NCI-H345 (cell line): ENCODE measurements at regions not wholly inside any gene's neighbourhood (a gene's known extent, or its start where the extent isn't known, plus 50 kb on each side); places are given as distances from the start of the nearest gene placed in this dataset.

Experiments used
- DNase-seq: peaks from one replicate; lab custom pipeline; 2025; lab: John Stamatoyannopoulos, UW

GRCh38 chr1:34479731-34480130 is 275.1 kb upstream of the GJB5 start:
- DNase-seq, result peak; percentile 52

DNA sequence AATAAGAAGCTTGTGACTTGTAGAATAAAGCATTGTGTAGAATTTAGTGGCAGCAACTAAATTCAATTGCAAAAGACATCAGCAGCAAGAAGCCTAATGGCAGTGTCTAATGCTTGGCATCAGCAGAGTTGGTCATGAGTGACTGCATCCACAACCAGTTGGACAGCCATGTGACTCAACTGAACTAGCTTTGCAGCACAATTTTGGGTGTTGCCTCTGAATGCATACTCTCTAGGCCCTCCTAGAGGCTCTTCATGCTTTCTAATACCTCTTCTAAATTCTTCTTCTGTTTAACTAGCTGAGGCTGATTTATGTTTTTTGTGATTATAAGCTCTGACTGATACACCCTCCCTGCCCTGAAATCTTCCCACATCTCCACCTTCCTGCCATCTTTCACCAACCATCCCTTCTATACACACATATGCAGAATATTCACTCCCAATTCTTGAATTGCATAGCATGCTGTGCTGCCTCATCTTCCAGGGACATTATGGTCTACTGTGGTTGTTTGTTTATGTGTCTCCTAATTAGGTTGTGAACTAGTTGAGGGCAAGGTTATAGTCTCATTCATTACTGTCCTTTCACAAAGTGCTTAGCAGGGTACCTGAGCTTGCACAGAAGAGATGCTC is 266.7 kb upstream of the GJB5 start:
- no peak for DNase-seq

DNA sequence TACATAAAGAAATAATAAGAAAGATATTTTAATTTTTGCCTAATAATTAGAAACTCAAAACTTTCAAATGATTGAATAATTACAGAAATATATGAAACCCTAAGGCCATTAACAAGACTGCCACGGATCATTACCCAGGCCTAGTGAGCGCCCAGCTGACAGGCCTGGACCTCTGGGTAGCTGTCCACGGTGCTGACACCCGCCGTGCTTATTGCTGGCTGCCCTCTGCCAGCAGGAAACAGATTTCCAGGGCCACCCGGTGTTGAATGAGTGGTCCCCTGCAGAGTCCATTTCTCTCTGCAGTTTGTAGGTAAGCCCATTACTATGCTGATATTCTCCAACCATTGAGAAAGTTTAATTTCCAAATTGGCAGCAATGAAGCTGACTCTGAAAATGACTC is 254.4 kb upstream of the GJB5 start:
- peak; percentile 20 for DNase-seq

GRCh38 chr1:34511802-34512201 is 243.0 kb upstream of the GJB5 start:
- DNase-seq, result no peak

- no peak for DNase-seq
These were observed 236.6 kb upstream of the GJB5 start for GRCh38 chr1:34518146-34518699.

DNA sequence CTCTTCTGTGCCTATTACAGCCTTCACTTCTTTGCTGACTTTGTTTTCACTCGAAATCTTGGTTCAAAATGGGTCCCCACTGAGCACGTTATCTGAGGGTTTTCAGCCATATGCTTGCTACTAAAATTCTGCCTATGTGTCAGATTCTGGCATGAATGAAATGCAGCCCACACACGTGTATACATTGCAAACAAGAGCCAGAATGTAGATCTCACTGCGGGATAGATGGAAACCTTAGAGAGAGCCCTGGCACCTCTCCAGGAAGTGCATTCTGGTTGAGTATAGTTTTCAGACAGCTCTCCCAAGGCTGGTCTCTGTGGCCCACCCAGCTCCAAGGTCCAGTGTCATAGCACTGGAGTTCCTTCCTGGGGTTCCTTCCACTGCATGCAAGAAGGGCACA is 234.7 kb upstream of the GJB5 start:
- peak; percentile 72 for DNase-seq

GRCh38 chr1:34524783-34525182 is 230.1 kb upstream of the GJB5 start:
- no peak for DNase-seq

- no peak for DNase-seq
These were observed 224.7 kb upstream of the GJB5 start for GRCh38 chr1:34529935-34530859.

DNA sequence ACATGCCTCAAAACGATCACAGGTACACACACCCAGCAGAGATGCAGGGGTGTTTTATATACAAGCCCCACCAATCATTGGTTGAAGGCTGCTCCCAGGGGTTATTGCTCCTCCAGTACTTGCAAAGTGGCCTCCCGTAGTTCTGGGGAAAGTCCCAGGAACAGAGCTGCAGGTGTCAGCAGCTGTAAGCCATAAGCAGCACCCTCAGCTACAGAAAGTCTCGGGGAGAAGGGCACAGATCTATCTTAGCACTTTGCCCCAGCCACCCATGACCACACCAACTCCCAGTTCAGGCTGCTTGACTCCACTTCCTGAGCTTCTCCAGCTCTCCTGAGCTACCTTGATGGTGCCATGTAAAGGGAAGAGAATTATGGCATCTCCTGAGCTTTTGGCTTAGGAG is 222.7 kb upstream of the GJB5 start:
- DNase-seq, result peak; percentile 13

- no peak for DNase-seq
These were observed 216.4 kb upstream of the GJB5 start for GRCh38 chr1:34538481-34538880.

DNA sequence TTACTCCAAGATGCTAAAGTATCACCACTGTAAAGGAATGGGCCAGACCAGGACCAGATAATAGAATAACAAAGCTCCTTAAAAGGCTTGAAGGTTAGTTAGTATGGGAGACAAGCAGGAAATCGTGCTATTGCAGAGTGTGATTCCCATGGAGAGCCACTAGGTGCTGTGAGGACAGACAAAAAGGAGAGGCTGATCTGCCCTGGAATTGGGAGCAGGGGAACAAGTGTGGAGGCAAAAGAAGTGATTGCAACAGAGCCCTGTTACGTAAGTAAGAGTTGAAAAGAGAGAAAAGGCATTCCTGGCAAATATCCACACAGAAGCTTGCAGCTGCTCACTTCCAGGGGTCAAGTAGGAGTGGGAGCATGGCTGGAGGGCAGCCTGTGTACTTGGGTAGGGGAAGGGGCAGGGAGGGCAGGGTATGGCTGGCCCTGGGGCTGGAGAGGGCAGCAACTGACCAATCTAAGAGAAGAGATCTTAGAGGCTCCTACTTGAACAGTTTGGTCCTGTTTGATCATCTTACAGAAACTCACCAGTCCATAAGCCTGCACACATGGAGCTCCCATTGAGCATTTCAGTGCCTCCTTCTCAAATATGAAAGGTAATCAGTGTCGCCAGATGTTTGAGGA is 207.7 kb upstream of the GJB5 start:
- no peak for DNase-seq

GRCh38 chr1:34549199-34549598 is 205.6 kb upstream of the GJB5 start:
- no peak for DNase-seq

- DNase-seq, result no peak
These were observed 176.5 kb upstream of the GJB5 start for GRCh38 chr1:34578306-34578705.

GRCh38 chr1:34582356-34582755 is 172.5 kb upstream of the GJB5 start:
- DNase-seq, result no peak

- no peak for DNase-seq
These were observed 167.1 kb upstream of the GJB5 start for GRCh38 chr1:34587761-34588160.

DNA sequence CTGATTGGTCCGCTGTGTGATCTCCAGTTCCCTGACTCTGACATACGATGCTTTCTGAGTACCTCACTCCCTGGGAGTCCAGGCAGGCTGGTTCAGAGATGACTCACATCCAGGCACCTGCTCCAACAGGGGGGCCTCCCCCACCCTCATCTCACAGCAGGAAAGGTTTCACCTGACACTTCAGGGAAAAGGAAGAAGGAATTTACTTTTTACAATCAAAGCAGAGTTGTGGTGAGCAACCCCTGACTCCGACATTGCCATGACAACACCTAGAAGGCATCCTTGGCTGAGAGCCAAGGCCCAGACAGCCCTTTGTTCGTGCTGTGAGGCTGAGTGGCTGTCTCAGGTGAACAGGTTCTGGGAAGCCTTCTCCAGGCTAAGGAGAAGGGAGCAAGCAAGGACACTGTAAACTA is 164.6 kb upstream of the GJB5 start:
- peak; percentile 99 for DNase-seq

DNA sequence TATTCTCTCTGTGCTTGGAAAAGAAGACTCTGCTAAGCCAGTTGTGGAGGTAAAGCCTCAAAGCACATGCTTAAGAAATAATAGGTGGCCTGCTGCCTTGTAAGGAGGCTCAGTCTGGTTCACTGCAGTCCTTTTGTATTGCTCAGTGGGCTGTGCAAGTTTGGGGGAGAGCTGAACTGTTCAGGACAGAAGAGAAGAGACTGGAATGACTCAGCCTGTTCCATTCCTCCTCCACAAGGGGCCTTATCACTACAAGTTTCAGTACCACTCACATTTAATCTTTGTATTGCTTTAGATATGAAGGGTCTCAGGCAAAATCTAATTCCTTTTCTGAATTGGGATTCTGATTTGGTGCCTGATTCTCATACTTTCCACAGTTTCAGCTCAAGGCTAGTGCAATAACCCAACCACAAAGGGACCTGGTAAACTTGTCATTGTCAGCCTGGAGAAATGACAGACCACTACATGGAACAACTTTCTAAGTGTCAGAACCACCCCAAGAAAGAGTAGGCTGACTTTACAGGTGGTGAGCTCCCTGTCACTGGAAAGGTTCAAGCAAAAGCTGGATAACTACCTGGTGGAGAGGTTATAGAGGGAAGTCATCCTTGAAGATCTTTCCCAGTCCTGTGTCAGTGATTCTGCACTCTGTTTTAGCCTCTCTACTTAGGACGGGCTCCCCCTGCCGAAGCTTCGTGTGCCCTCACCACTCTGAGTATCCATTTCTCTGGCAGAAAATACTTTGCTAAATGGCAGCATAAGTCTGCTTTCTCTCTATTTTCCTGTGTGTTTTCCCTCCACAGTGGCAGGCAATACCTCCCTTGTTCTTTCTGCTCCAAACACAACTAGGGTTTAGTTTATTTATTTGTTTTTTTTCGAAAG is 162.9 kb upstream of the GJB5 start:
- no peak for DNase-seq

GRCh38 chr1:34597877-34598514 is 156.9 kb upstream of the GJB5 start:
- peak; percentile 86 for DNase-seq

DNA sequence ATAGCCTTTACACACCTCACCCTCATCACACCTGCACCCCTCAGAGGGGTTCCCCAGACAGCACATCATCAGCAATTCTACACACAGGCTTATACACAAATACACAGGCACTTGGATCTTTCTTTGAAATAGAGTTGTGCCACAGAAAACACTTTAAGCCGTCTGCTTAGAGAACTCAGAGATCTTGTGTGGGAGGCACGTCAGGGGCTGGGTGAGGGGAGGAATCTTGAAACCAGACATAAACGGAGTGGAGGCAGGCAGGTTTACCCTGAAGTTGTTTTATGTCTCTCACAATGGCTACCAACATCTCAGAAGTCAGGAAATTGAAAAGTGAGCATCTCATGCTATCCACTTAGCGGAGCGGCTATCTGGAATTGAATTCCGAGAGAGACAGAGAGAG is 151.9 kb upstream of the GJB5 start:
- DNase-seq, result no peak

DNA sequence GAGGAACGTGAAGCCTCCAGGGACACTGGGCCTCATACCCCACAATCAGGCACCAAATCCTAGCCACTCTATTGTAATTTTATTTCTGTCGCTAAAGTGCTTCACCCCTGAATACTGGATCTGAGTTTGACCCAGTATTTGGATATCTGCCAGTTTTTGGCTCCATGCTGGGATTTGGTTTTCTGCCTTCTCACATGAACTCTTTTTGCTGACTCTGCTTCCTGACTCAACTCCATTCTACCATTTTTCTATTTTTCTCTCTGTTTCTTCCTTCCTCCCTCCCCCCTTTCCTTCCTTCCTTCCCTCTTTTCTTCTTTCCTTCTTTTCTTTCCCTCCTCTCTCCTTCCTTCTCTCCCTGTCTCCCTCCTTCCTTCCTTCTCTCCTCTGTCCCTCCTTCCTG is 151.3 kb upstream of the GJB5 start:
- DNase-seq, result peak; percentile 49

DNA sequence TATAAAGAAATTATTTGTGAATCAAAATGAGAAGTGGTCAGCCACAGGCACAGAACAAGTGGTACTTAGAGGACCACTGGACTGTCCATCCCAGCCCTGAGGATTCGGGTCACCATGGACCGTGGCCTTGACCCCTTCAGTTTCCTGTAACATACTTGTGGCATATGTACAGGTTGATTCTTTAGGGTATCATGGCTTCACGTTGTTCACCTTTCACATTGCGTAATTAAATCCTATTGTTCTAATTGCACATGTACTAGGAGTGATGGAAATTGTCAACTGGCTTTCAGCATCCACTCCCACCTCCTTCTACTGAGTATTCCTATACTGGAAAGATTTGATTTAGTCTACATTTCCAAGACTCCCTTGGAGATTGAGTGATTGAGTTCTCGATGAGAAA is 148.3 kb upstream of the GJB5 start:
- no peak for DNase-seq
